ENCODE measurements at regions not wholly inside any gene's neighbourhood (a gene's known extent, or its start where the extent isn't known, plus 50 kb on each side); places are given as distances from the start of the nearest gene placed in this dataset.

GRCh38 chr9:32258482-32258881 lies 126.0 kb upstream of the ACO1 start:
- H3K27ac ChIP-seq, result no peak overlapping the region
- peaks cover 0 to 4% (median 0%) of the 10 kb centered on the region in 7 donors for H3K27me3 ChIP-seq
- H3K4me1 ChIP-seq, result no peaks in the 10 kb centered on the region
- ATAC-seq, result no peak
- H3K36me3 ChIP-seq, result no peaks in the 10 kb centered on the region
- TF ChIP-seq CTCF (IDR thresholded peaks at IDR 0.05), result no peak
- no peak overlapping the region for H3K4me3 ChIP-seq
- 56 to 64% methylated on average over 2 of the region's 2 CpGs for WGBS, 2 donors
- DNase-seq, result no peak
- intact Hi-C loops (cut with DNase I), result loop anchor here in 1 of 10 donors (10.0 kb wide), 1 partner anchor 1134 kb away; no protein-coding TSS in a partner anchor
- H3K9me3 ChIP-seq, result peaks cover 0 to 4% (median 0%) of the 10 kb centered on the region in 11 donors

GRCh38 chr9:32260151-32260862 lies 124.1 kb upstream of the ACO1 start:
- WGBS, 2 donors, result 81 to 86% methylated on average over 6 of the region's 6 CpGs

GRCh38 chr9:32264170-32264864 lies 120.1 kb upstream of the ACO1 start:
- intact Hi-C loops (cut with DNase I), result no loop called here
- Histone ChIP-seq H3K4me3 (no peak overlapping the region), H3K27me3 (peaks cover 0 to 4% (median 0%) of the 10 kb centered on the region in 7 donors), H3K4me1 (no peaks in the 10 kb centered on the region), H3K9me3 (peaks cover 0 to 3% (median 0%) of the 10 kb centered on the region in 11 donors), H3K27ac (no peak overlapping the region), H3K36me3 (no peaks in the 10 kb centered on the region)
- WGBS, 2 donors, result 57 to 60% methylated on average over 6 of the region's 6 CpGs
- no peak for DNase-seq
- no peak for ATAC-seq
- no peak for TF ChIP-seq CTCF (IDR thresholded peaks at IDR 0.05)

More at GRCh38 chr9:32260151-32260862, 124.1 kb upstream of the ACO1 start:
- ATAC-seq, result no peak
- Histone ChIP-seq H3K27ac (no peak overlapping the region), H3K9me3 (peaks cover 0 to 4% (median 0%) of the 10 kb centered on the region in 11 donors), H3K36me3 (no peaks in the 10 kb centered on the region), H3K4me1 (no peaks in the 10 kb centered on the region), H3K4me3 (no peak overlapping the region), H3K27me3 (peaks cover 0 to 4% (median 0%) of the 10 kb centered on the region in 7 donors)
- intact Hi-C loops (cut with DNase I), result no loop called here
- TF ChIP-seq CTCF (IDR thresholded peaks at IDR 0.05), result no peak
- no peak for DNase-seq

GRCh38 chr9:32265037-32265436 lies 119.4 kb upstream of the ACO1 start:
- no peaks in the 10 kb centered on the region for H3K36me3 ChIP-seq
- intact Hi-C loops (cut with DNase I), result no loop called here
- no peak overlapping the region for H3K4me3 ChIP-seq
- no peaks in the 10 kb centered on the region for H3K4me1 ChIP-seq
- no peak for TF ChIP-seq CTCF (IDR thresholded peaks at IDR 0.05)
- DNase-seq, result no peak
- ATAC-seq, result no peak
- H3K27ac ChIP-seq, result no peak overlapping the region
- H3K9me3 ChIP-seq, result peaks cover 0 to 3% (median 0%) of the 10 kb centered on the region in 11 donors
- 46 to 58% methylated on average over 3 of the region's 3 CpGs for WGBS, 2 donors
- H3K27me3 ChIP-seq, result peaks cover 0 to 4% (median 0%) of the 10 kb centered on the region in 7 donors
